Natural killer cell treated with Interleukin-12 subunit alpha and Interleukin-12 subunit beta and Interleukin-15 and Interleukin-18, amount 100 ng/mL, for 72 hours (primary cell): ENCODE measurements at regions not wholly inside any gene's neighbourhood (a gene's known extent, or its start where the extent isn't known, plus 50 kb on each side); places are given as distances from the start of the nearest gene placed in this dataset.

Experiments
- ATAC-seq, 2 donors: fragments of 150-1000 bp; cut with Tn5 transposase in 1 of 2; sonication (Bioruptor Pico), chemical (Tn5 transposase) in 1 of 2; 2 replicates each; pipeline ENCODE4 v1.10.0; 2021
- DNase-seq: peaks from one replicate; pipeline ENCODE4 v3.0.0; 2022; ENCODE audit warnings: low spot score
- H3K27ac Mint-ChIP-seq, 2 donors: 1 replicate in 1 of 2; 2 replicates in 1 of 2; pipeline ENCODE4 v1.8.0; 2022; ENCODE audit warnings: mixed read lengths in 2 of 2, mild to moderate bottlenecking in 1 of 2, moderate library complexity in 1 of 2
- H3K27me3 Mint-ChIP-seq, 2 donors: 1 replicate in 1 of 2; 2 replicates in 1 of 2; pipeline ENCODE4 v1.8.0; 2022; ENCODE audit warnings: mixed read lengths in 2 of 2
- H3K36me3 Mint-ChIP-seq: one replicate; pipeline ENCODE4 v1.8.0; 2022; ENCODE audit warnings: mixed read lengths
- H3K4me1 Mint-ChIP-seq, 2 donors: 1 replicate in 1 of 2; 2 replicates in 1 of 2; pipeline ENCODE4 v1.8.0; 2022; ENCODE audit warnings: low read depth in 2 of 2, mixed read lengths in 2 of 2, mild to moderate bottlenecking in 1 of 2
- H3K4me3 Mint-ChIP-seq: one replicate; pipeline ENCODE4 v1.8.0; 2022; ENCODE audit warnings: mixed read lengths
- H3K9me3 Mint-ChIP-seq: 2 replicates; pipeline ENCODE4 v1.8.0; 2022; ENCODE audit warnings: mixed read lengths

- Mint-ChIP-seq H3K9me3 (peaks cover 16% of the 10 kb centered on the region), H3K4me3 (no peak overlapping the region), H3K27ac (no peak overlapping the region), H3K27me3 (no peaks in the 10 kb centered on the region), H3K36me3 (peaks cover 12% of the 10 kb centered on the region), H3K4me1 (no peaks in the 10 kb centered on the region)
- no peak for ATAC-seq
- DNase-seq, result no peak
Observed at GRCh38 chr5:25891691-25892090, 1146.7 kb downstream of the CDH9 start.

- Mint-ChIP-seq H3K4me3 (no peak overlapping the region), H3K36me3 (peaks cover 13% of the 10 kb centered on the region), H3K27me3 (no peaks in the 10 kb centered on the region), H3K27ac (no peak overlapping the region), H3K9me3 (peaks cover 14% of the 10 kb centered on the region), H3K4me1 (no peaks in the 10 kb centered on the region)
- no peak for ATAC-seq
- no peak for DNase-seq
Observed at GRCh38 chr5:25881318-25882036, 1156.9 kb downstream of the CDH9 start.

- DNase-seq (no peak), ATAC-seq (no peak)
- peaks cover 19% of the 10 kb centered on the region for H3K9me3 Mint-ChIP-seq
- H3K36me3 Mint-ChIP-seq, result peaks cover 11% of the 10 kb centered on the region
- H3K4me1 Mint-ChIP-seq, result no peaks in the 10 kb centered on the region
- H3K27me3 Mint-ChIP-seq, result no peaks in the 10 kb centered on the region
- no peak overlapping the region for H3K4me3 Mint-ChIP-seq
- no peak overlapping the region for H3K27ac Mint-ChIP-seq
Observed at GRCh38 chr5:25863811-25864210, 1174.6 kb downstream of the CDH9 start.

- DNase-seq (no peak), ATAC-seq (no peak)
- H3K4me3 Mint-ChIP-seq, result no peak overlapping the region
- H3K27me3 Mint-ChIP-seq, result no peaks in the 10 kb centered on the region
- H3K4me1 Mint-ChIP-seq, result no peaks in the 10 kb centered on the region
- no peak overlapping the region for H3K27ac Mint-ChIP-seq
- peaks cover 11% of the 10 kb centered on the region for H3K36me3 Mint-ChIP-seq
- peaks cover 23% of the 10 kb centered on the region for H3K9me3 Mint-ChIP-seq
Observed at GRCh38 chr5:25862276-25862675, 1176.1 kb downstream of the CDH9 start.

GRCh38 chr5:25858019-25858418, 1180.4 kb downstream of the CDH9 start:
- ATAC-seq, result no peak
- Mint-ChIP-seq H3K4me1 (no peaks in the 10 kb centered on the region), H3K27me3 (no peaks in the 10 kb centered on the region), H3K9me3 (peaks cover 20% of the 10 kb centered on the region), H3K27ac (no peak overlapping the region), H3K4me3 (no peak overlapping the region), H3K36me3 (peaks cover 15% of the 10 kb centered on the region)
- DNase-seq, result no peak

GRCh38 chr5:25851301-25851700, 1187.1 kb downstream of the CDH9 start:
- Mint-ChIP-seq H3K36me3 (peaks cover 4% of the 10 kb centered on the region), H3K27ac (no peak overlapping the region), H3K4me3 (no peak overlapping the region), H3K4me1 (no peaks in the 10 kb centered on the region), H3K9me3 (peaks cover 9% of the 10 kb centered on the region), H3K27me3 (no peaks in the 10 kb centered on the region)
- no peak for ATAC-seq
- DNase-seq, result no peak

GRCh38 chr5:25850581-25850980, 1187.8 kb downstream of the CDH9 start:
- Mint-ChIP-seq H3K4me1 (no peaks in the 10 kb centered on the region), H3K9me3 (peaks cover 8% of the 10 kb centered on the region), H3K27ac (no peak overlapping the region), H3K4me3 (no peak overlapping the region), H3K36me3 (no peaks in the 10 kb centered on the region), H3K27me3 (no peaks in the 10 kb centered on the region)
- ATAC-seq (no peak), DNase-seq (no peak)

GRCh38 chr5:25849270-25849669, 1189.1 kb downstream of the CDH9 start:
- Mint-ChIP-seq H3K36me3 (no peaks in the 10 kb centered on the region), H3K4me3 (no peak overlapping the region), H3K27me3 (no peaks in the 10 kb centered on the region), H3K4me1 (no peaks in the 10 kb centered on the region), H3K9me3 (peaks cover 8% of the 10 kb centered on the region), H3K27ac (no peak overlapping the region)
- DNase-seq, result no peak
- no peak for ATAC-seq

GRCh38 chr5:25823330-25823873, 1178.6 kb upstream of the CDH10 start:
- H3K4me1 Mint-ChIP-seq, result no peaks in the 10 kb centered on the region
- H3K27me3 Mint-ChIP-seq, result no peaks in the 10 kb centered on the region
- H3K4me3 Mint-ChIP-seq, result no peak overlapping the region
- ATAC-seq, result no peak
- peaks cover 11% of the 10 kb centered on the region for H3K36me3 Mint-ChIP-seq
- no peak overlapping the region for H3K27ac Mint-ChIP-seq
- H3K9me3 Mint-ChIP-seq, result peaks cover 7% of the 10 kb centered on the region
- no peak for DNase-seq
